Stimulated activated memory B cell treated with anti-CD40 and anti-IgM and Interleukin-4, amounts not matched to agents 10 μg/mL and 1 μg/mL and 100 μg/mL, for 72 hours (primary cell): ENCODE measurements at regions not wholly inside any gene's neighbourhood (a gene's known extent, or its start where the extent isn't known, plus 50 kb on each side); places are given as distances from the start of the nearest gene placed in this dataset.

Experiments used
- ATAC-seq: fragments of 150-1000 bp; cut with Tn5 transposase; 2 replicates; pipeline ENCODE4 v1.10.0; 2021
- H3K27ac Mint-ChIP-seq: one replicate; pipeline ENCODE4 v1.8.0; 2022; ENCODE audit warnings: mild to moderate bottlenecking, mixed read lengths
- H3K27me3 Mint-ChIP-seq: one replicate; pipeline ENCODE4 v1.8.0; 2022; ENCODE audit warnings: mixed read lengths
- H3K36me3 Mint-ChIP-seq: one replicate; pipeline ENCODE4 v1.8.0; 2022; ENCODE audit warnings: mixed read lengths
- H3K4me1 Mint-ChIP-seq: one replicate; pipeline ENCODE4 v1.8.0; 2022; ENCODE audit warnings: mixed read lengths
- H3K4me3 Mint-ChIP-seq: one replicate; pipeline ENCODE4 v1.8.0; 2022; ENCODE audit warnings: mild to moderate bottlenecking, moderate library complexity, mixed read lengths
- H3K9me3 Mint-ChIP-seq: one replicate; pipeline ENCODE4 v1.8.0; 2022; ENCODE audit warnings: mixed read lengths

- H3K27me3 Mint-ChIP-seq, result no peaks in the 10 kb centered on the region
- no peaks in the 10 kb centered on the region for H3K4me1 Mint-ChIP-seq
- H3K27ac Mint-ChIP-seq, result no peak overlapping the region
- no peak overlapping the region for H3K4me3 Mint-ChIP-seq
- no peaks in the 10 kb centered on the region for H3K9me3 Mint-ChIP-seq
- no peaks in the 10 kb centered on the region for H3K36me3 Mint-ChIP-seq
- ATAC-seq, result no peak
These were observed 254.5 kb upstream of the SOX2 start for GRCh38 chr3:181457190-181457589.

GRCh38 chr3:181455276-181455675 lies 256.4 kb upstream of the SOX2 start:
- H3K36me3 Mint-ChIP-seq, result no peaks in the 10 kb centered on the region
- ATAC-seq, result no peak
- H3K27ac Mint-ChIP-seq, result no peak overlapping the region
- no peaks in the 10 kb centered on the region for H3K27me3 Mint-ChIP-seq
- H3K4me3 Mint-ChIP-seq, result no peak overlapping the region
- H3K9me3 Mint-ChIP-seq, result peaks cover 3% of the 10 kb centered on the region
- H3K4me1 Mint-ChIP-seq, result no peaks in the 10 kb centered on the region

- Mint-ChIP-seq H3K9me3 (peaks cover 3% of the 10 kb centered on the region), H3K36me3 (no peaks in the 10 kb centered on the region), H3K4me3 (no peak overlapping the region), H3K4me1 (no peaks in the 10 kb centered on the region), H3K27me3 (no peaks in the 10 kb centered on the region), H3K27ac (no peak overlapping the region)
- no peak for ATAC-seq
These were observed 257.2 kb upstream of the SOX2 start for GRCh38 chr3:181454451-181455027.

GRCh38 chr3:181446741-181447140 lies 265.0 kb upstream of the SOX2 start:
- no peak for ATAC-seq
- Mint-ChIP-seq H3K4me3 (no peak overlapping the region), H3K4me1 (no peaks in the 10 kb centered on the region), H3K36me3 (no peaks in the 10 kb centered on the region), H3K9me3 (peaks cover 2% of the 10 kb centered on the region), H3K27ac (no peak overlapping the region), H3K27me3 (no peaks in the 10 kb centered on the region)

- no peaks in the 10 kb centered on the region for H3K4me1 Mint-ChIP-seq
- H3K27ac Mint-ChIP-seq, result no peak overlapping the region
- H3K4me3 Mint-ChIP-seq, result no peak overlapping the region
- H3K36me3 Mint-ChIP-seq, result no peaks in the 10 kb centered on the region
- ATAC-seq, result no peak
- no peaks in the 10 kb centered on the region for H3K27me3 Mint-ChIP-seq
- peaks cover 7% of the 10 kb centered on the region for H3K9me3 Mint-ChIP-seq
These were observed 269.7 kb upstream of the SOX2 start for GRCh38 chr3:181442066-181442465.

- Mint-ChIP-seq H3K27me3 (no peaks in the 10 kb centered on the region), H3K9me3 (peaks cover 5% of the 10 kb centered on the region), H3K4me1 (no peaks in the 10 kb centered on the region), H3K36me3 (no peaks in the 10 kb centered on the region), H3K4me3 (no peak overlapping the region), H3K27ac (no peak overlapping the region)
- ATAC-seq, result no peak
These were observed 278.7 kb upstream of the SOX2 start for GRCh38 chr3:181432992-181433391.

- no peak overlapping the region for H3K4me3 Mint-ChIP-seq
- no peaks in the 10 kb centered on the region for H3K4me1 Mint-ChIP-seq
- no peak for ATAC-seq
- H3K27ac Mint-ChIP-seq, result no peak overlapping the region
- no peaks in the 10 kb centered on the region for H3K36me3 Mint-ChIP-seq
- peaks cover 6% of the 10 kb centered on the region for H3K9me3 Mint-ChIP-seq
- H3K27me3 Mint-ChIP-seq, result no peaks in the 10 kb centered on the region
These were observed 280.0 kb upstream of the SOX2 start for GRCh38 chr3:181431748-181432147.

- H3K36me3 Mint-ChIP-seq, result no peaks in the 10 kb centered on the region
- no peak for ATAC-seq
- H3K9me3 Mint-ChIP-seq, result peaks cover 9% of the 10 kb centered on the region
- no peaks in the 10 kb centered on the region for H3K4me1 Mint-ChIP-seq
- no peak overlapping the region for H3K4me3 Mint-ChIP-seq
- H3K27me3 Mint-ChIP-seq, result no peaks in the 10 kb centered on the region
- H3K27ac Mint-ChIP-seq, result no peak overlapping the region
These were observed 286.7 kb upstream of the SOX2 start for GRCh38 chr3:181425074-181425473.

GRCh38 chr3:181418233-181418632 lies 293.5 kb upstream of the SOX2 start:
- Mint-ChIP-seq H3K4me3 (no peak overlapping the region), H3K36me3 (no peaks in the 10 kb centered on the region), H3K9me3 (no peaks in the 10 kb centered on the region), H3K4me1 (no peaks in the 10 kb centered on the region), H3K27me3 (no peaks in the 10 kb centered on the region), H3K27ac (no peak overlapping the region)
- ATAC-seq, result no peak

GRCh38 chr3:181417748-181418147 lies 294.0 kb upstream of the SOX2 start:
- H3K27me3 Mint-ChIP-seq, result no peaks in the 10 kb centered on the region
- H3K36me3 Mint-ChIP-seq, result no peaks in the 10 kb centered on the region
- H3K4me1 Mint-ChIP-seq, result no peaks in the 10 kb centered on the region
- H3K9me3 Mint-ChIP-seq, result no peaks in the 10 kb centered on the region
- ATAC-seq, result no peak
- H3K27ac Mint-ChIP-seq, result no peak overlapping the region
- no peak overlapping the region for H3K4me3 Mint-ChIP-seq

GRCh38 chr3:181410870-181411269 lies 300.9 kb upstream of the SOX2 start:
- Mint-ChIP-seq H3K27ac (no peak overlapping the region), H3K4me3 (no peak overlapping the region), H3K4me1 (no peaks in the 10 kb centered on the region), H3K36me3 (no peaks in the 10 kb centered on the region), H3K27me3 (no peaks in the 10 kb centered on the region), H3K9me3 (peaks cover 6% of the 10 kb centered on the region)
- ATAC-seq, result no peak

- Mint-ChIP-seq H3K27me3 (no peaks in the 10 kb centered on the region), H3K36me3 (no peaks in the 10 kb centered on the region), H3K4me1 (no peaks in the 10 kb centered on the region), H3K4me3 (no peak overlapping the region), H3K9me3 (peaks cover 3% of the 10 kb centered on the region), H3K27ac (no peak overlapping the region)
- no peak for ATAC-seq
These were observed 307.7 kb upstream of the SOX2 start for GRCh38 chr3:181403876-181404660.

GRCh38 chr3:181402347-181402746 lies 309.4 kb upstream of the SOX2 start:
- Mint-ChIP-seq H3K4me3 (no peak overlapping the region), H3K27ac (no peak overlapping the region), H3K9me3 (peaks cover 3% of the 10 kb centered on the region), H3K4me1 (no peaks in the 10 kb centered on the region), H3K36me3 (no peaks in the 10 kb centered on the region), H3K27me3 (no peaks in the 10 kb centered on the region)
- ATAC-seq, result no peak

- H3K9me3 Mint-ChIP-seq, result peaks cover 14% of the 10 kb centered on the region
- H3K36me3 Mint-ChIP-seq, result no peaks in the 10 kb centered on the region
- no peaks in the 10 kb centered on the region for H3K27me3 Mint-ChIP-seq
- ATAC-seq, result no peak
- H3K27ac Mint-ChIP-seq, result no peak overlapping the region
- no peak overlapping the region for H3K4me3 Mint-ChIP-seq
- no peaks in the 10 kb centered on the region for H3K4me1 Mint-ChIP-seq
These were observed 326.8 kb upstream of the SOX2 start for GRCh38 chr3:181384970-181385369.

- no peaks in the 10 kb centered on the region for H3K27me3 Mint-ChIP-seq
- peaks cover 14% of the 10 kb centered on the region for H3K9me3 Mint-ChIP-seq
- H3K36me3 Mint-ChIP-seq, result no peaks in the 10 kb centered on the region
- no peak overlapping the region for H3K4me3 Mint-ChIP-seq
- no peaks in the 10 kb centered on the region for H3K4me1 Mint-ChIP-seq
- no peak for ATAC-seq
- no peak overlapping the region for H3K27ac Mint-ChIP-seq
These were observed 328.0 kb upstream of the SOX2 start for GRCh38 chr3:181383760-181384159.

- ATAC-seq, result no peak
- peaks cover 14% of the 10 kb centered on the region for H3K9me3 Mint-ChIP-seq
These were observed 328.5 kb upstream of the SOX2 start for GRCh38 chr3:181383201-181383600.

More at GRCh38 chr3:181383201-181383600, 328.5 kb upstream of the SOX2 start:
- Mint-ChIP-seq H3K27ac (no peak overlapping the region), H3K27me3 (no peaks in the 10 kb centered on the region), H3K36me3 (no peaks in the 10 kb centered on the region), H3K4me1 (no peaks in the 10 kb centered on the region), H3K4me3 (no peak overlapping the region)
